GM23248 (cell line): ENCODE measurements at regions not wholly inside any gene's neighbourhood (a gene's known extent, or its start where the extent isn't known, plus 50 kb on each side); places are given as distances from the start of the nearest gene placed in this dataset.

Source experiments
- EZH2 ChIP-seq: fragments of 200-600 bp; sonication (generic); IDR thresholded peaks from 2 replicates; pipeline ENCODE4 v1.6.1; 2018; ENCODE audit warnings: antibody characterized with exemption, mild to moderate bottlenecking; ENCODE audit not compliant: insufficient read depth, poor library complexity, severe bottlenecking
- EZH2phosphoT487 ChIP-seq: fragments of 200-600 bp; sonication (generic); IDR thresholded peaks from 2 replicates; pipeline ENCODE4 v1.6.1; 2018; ENCODE audit warnings: antibody characterized with exemption, moderate library complexity, mild to moderate bottlenecking, low read depth; ENCODE audit not compliant: insufficient read depth

GRCh38 chr2:118239284-118239683 is 151.0 kb downstream of the INSIG2 start:
- TF ChIP-seq EZH2 (no peak), EZH2phosphoT487 (no peak)
